Stomach (tissue), 8 donors: ENCODE measurements at regions not wholly inside any gene's neighbourhood (a gene's known extent, or its start where the extent isn't known, plus 50 kb on each side); places are given as distances from the start of the nearest gene placed in this dataset.

Experiments
- DNase-seq, 2 donors: peaks; one replicate each; pipeline versions ENCODE4 v3.0.0 to v3.0.0-alpha.2; 2013 to 2019
- H3K27ac ChIP-seq, 5 donors: fragments of 200-600 bp in 4 of 5; sonication (generic) in 4 of 5; one replicate each; pipeline ENCODE4 v1.5.1; 2013 to 2019; ENCODE audit warnings: mild to moderate bottlenecking in 1 of 5, moderate library complexity in 1 of 5
- H3K27me3 ChIP-seq, 3 donors: fragments of 200-600 bp; sonication (generic); one replicate each; pipeline ENCODE4 v1.5.1; 2017 to 2019; ENCODE audit warnings: mixed run types in 1 of 3
- H3K36me3 ChIP-seq, 4 donors: fragments of 200-600 bp; sonication (generic); 1 replicate in 3 of 4; 2 replicates in 1 of 4; pipeline ENCODE4 v1.5.1; 2016 to 2019
- H3K4me1 ChIP-seq, 4 donors: fragments of 200-600 bp; sonication (generic); one replicate each; pipeline ENCODE4 v1.5.1; 2016 to 2019
- H3K4me3 ChIP-seq, 4 donors: fragments of 200-600 bp; sonication (generic) in 3 of 4; one replicate each; pipeline ENCODE4 v1.5.1; 2016 to 2019; ENCODE audit warnings: mild to moderate bottlenecking in 1 of 4
- H3K9me3 ChIP-seq, 4 donors: fragments of 200-600 bp; sonication (generic); one replicate each; pipeline ENCODE4 v1.5.1; 2016 to 2019
- CTCF ChIP-seq, 7 experiments: fragments of 450-650 bp in 4 of 7; fragments of 200-600 bp in 3 of 7; sonication (generic) in 3 of 7; IDR thresholded peaks; one replicate each; pipeline ENCODE4 v1.5.1; 2016 to 2019; ENCODE audit warnings: antibody characterized with exemption in 7 of 7, control low read depth in 2 of 7, mild to moderate bottlenecking in 1 of 7
- EP300 ChIP-seq: sonication (generic); formaldehyde crosslinking; IDR thresholded peaks from one replicate; pipeline ENCODE4 v1.6.1; 2017; ENCODE audit warnings: antibody characterized with exemption
- POLR2A ChIP-seq, 4 donors: fragments of 450-650 bp; IDR thresholded peaks; one replicate each; pipeline ENCODE4 v1.6.1; 2016; ENCODE audit warnings: antibody characterized with exemption in 4 of 4, control low read depth in 2 of 4, mild to moderate bottlenecking in 1 of 4, moderate library complexity in 1 of 4
- POLR2AphosphoS5 ChIP-seq, 3 donors: sonication (generic); formaldehyde crosslinking; IDR thresholded peaks; one replicate each; pipeline ENCODE4 v1.6.1; 2016; ENCODE audit warnings: antibody characterized with exemption in 3 of 3
- WGBS, 5 donors: extraction: QIAGEN DNeasy Blood & Tissue Kit in 3 of 5; methylation state at CpG; one replicate each; pipeline versions ENCODE4 v1.1.5 to v1.1.7; 2013 to 2018; 5-methylcytosine and 5-hydroxymethylcytosine counted together
- intact Hi-C: fragments of 100-400 bp; cut with DNase I; formaldehyde crosslinking; loops from one replicate; pipeline ENCODE4 v1.15.1; 2023; ENCODE audit warnings: low total_unique reads
- donor health status: healthy with polysubstance abuse.
- donor health status: Bipolar disorder and iron deficiency.
- donor health status: healthy.

GRCh38 chr11:116335891-116336290 is 436.9 kb downstream of the BUD13 start:
- DNase-seq = no peak
- 88 to 97% (median 91%) methylated on average over 3 of the region's 3 CpGs for WGBS, 5 donors
- no peak overlapping the region for H3K27ac ChIP-seq
- peaks cover 0 to 20% (median 4%) of the 10 kb centered on the region in 3 donors for H3K27me3 ChIP-seq
- no peak overlapping the region for H3K4me3 ChIP-seq
- intact Hi-C loops = no loop called here
- H3K4me1 ChIP-seq = no peaks in the 10 kb centered on the region
- peaks cover 0 to 17% (median 10%) of the 10 kb centered on the region in 4 donors for H3K9me3 ChIP-seq
- no peak for TF ChIP-seq POLR2AphosphoS5 (IDR thresholded peaks at IDR 0.05)
- TF ChIP-seq POLR2A (IDR thresholded peaks at IDR 0.05) = no peak
- no peak for TF ChIP-seq CTCF (IDR thresholded peaks at IDR 0.05)
- no peak for TF ChIP-seq EP300
- H3K36me3 ChIP-seq = no peaks in the 10 kb centered on the region

GRCh38 chr11:116335078-116335477 is 437.7 kb downstream of the BUD13 start:
- no peaks in the 10 kb centered on the region for H3K4me1 ChIP-seq
- 38 to 79% (median 60%) methylated on average over 1 of the region's 1 CpG for WGBS, 5 donors
- TF ChIP-seq EP300 (no peak), CTCF (IDR thresholded peaks at IDR 0.05) (no peak), POLR2A (IDR thresholded peaks at IDR 0.05) (no peak), POLR2AphosphoS5 (IDR thresholded peaks at IDR 0.05) (no peak)
- H3K4me3 ChIP-seq = no peak overlapping the region
- H3K36me3 ChIP-seq = no peaks in the 10 kb centered on the region
- H3K9me3 ChIP-seq = peaks cover 0 to 17% (median 10%) of the 10 kb centered on the region in 4 donors
- no peak overlapping the region for H3K27ac ChIP-seq
- DNase-seq = no peak
- intact Hi-C loops = no loop called here
- peaks cover 0 to 20% (median 4%) of the 10 kb centered on the region in 3 donors for H3K27me3 ChIP-seq

- Histone ChIP-seq H3K27ac (no peak overlapping the region), H3K36me3 (no peaks in the 10 kb centered on the region), H3K4me3 (no peak overlapping the region), H3K27me3 (peaks cover 0 to 20% (median 4%) of the 10 kb centered on the region in 3 donors), H3K4me1 (no peaks in the 10 kb centered on the region), H3K9me3 (peaks cover 0 to 17% (median 10%) of the 10 kb centered on the region in 4 donors)
- no peak for DNase-seq
- 37 to 66% (median 48%) methylated on average over 3 of the region's 3 CpGs for WGBS, 5 donors
- TF ChIP-seq CTCF (IDR thresholded peaks at IDR 0.05) (no peak), POLR2A (IDR thresholded peaks at IDR 0.05) (no peak), EP300 (no peak), POLR2AphosphoS5 (IDR thresholded peaks at IDR 0.05) (no peak)
- intact Hi-C loops = no loop called here
Observed at GRCh38 chr11:116334596-116334995, 438.2 kb downstream of the BUD13 start.

- H3K9me3 ChIP-seq = peaks cover 0 to 17% (median 10%) of the 10 kb centered on the region in 4 donors
- intact Hi-C loops = no loop called here
- no peak overlapping the region for H3K4me3 ChIP-seq
- WGBS, 5 donors = 50 to 57% (median 56%) methylated on average over 3 of the region's 3 CpGs
- H3K36me3 ChIP-seq = no peaks in the 10 kb centered on the region
- no peak for TF ChIP-seq EP300
- no peak for TF ChIP-seq CTCF (IDR thresholded peaks at IDR 0.05)
- no peak for TF ChIP-seq POLR2A (IDR thresholded peaks at IDR 0.05)
- no peak for TF ChIP-seq POLR2AphosphoS5 (IDR thresholded peaks at IDR 0.05)
- H3K27me3 ChIP-seq = peaks cover 0 to 20% (median 4%) of the 10 kb centered on the region in 3 donors
- H3K27ac ChIP-seq = no peak overlapping the region
- no peak for DNase-seq
- H3K4me1 ChIP-seq = no peaks in the 10 kb centered on the region
Observed at GRCh38 chr11:116333001-116333535, 439.7 kb downstream of the BUD13 start.
